Activated naive CD4-positive, alpha-beta T cell treated with anti-CD3 and anti-CD28 coated beads, Interleukin-2, amount 50 U/mL, for 72 hours (primary cell): ENCODE measurements at regions not wholly inside any gene's neighbourhood (a gene's known extent, or its start where the extent isn't known, plus 50 kb on each side); places are given as distances from the start of the nearest gene placed in this dataset.

Experiments
- ATAC-seq, 2 donors: fragments of 150-1000 bp; cut with Tn5 transposase; 2 replicates each; pipeline ENCODE4 v1.10.0; 2021; ENCODE audit warnings: mild to moderate bottlenecking in 2 of 2, moderate library complexity in 2 of 2
- DNase-seq, 2 donors: peaks; one replicate each; pipeline ENCODE4 v3.0.0; 2021 to 2022; ENCODE audit warnings: low spot score in 2 of 2
- H3K27ac Mint-ChIP-seq, 2 donors: one replicate each; pipeline ENCODE4 v1.8.0; 2022; ENCODE audit warnings: mild to moderate bottlenecking in 2 of 2, mixed read lengths in 2 of 2
- H3K36me3 Mint-ChIP-seq, 2 donors: one replicate each; pipeline ENCODE4 v1.8.0; 2022; ENCODE audit warnings: mixed read lengths in 2 of 2
- H3K9me3 Mint-ChIP-seq, 2 donors: one replicate each; pipeline ENCODE4 v1.8.0; 2022; ENCODE audit warnings: mixed read lengths in 2 of 2

GRCh38 chr11:70668204-70669202 is 270.2 kb downstream of the CTTN start:
- H3K9me3 Mint-ChIP-seq = no peaks in the 10 kb centered on the region
- H3K36me3 Mint-ChIP-seq = no peaks in the 10 kb centered on the region
- DNase-seq (no peak), ATAC-seq (no peak)
- H3K27ac Mint-ChIP-seq = no peak overlapping the region

GRCh38 chr11:70669281-70669680 is 271.0 kb downstream of the CTTN start:
- no peaks in the 10 kb centered on the region for H3K36me3 Mint-ChIP-seq
- peaks cover 0 to 4% of the 10 kb centered on the region in 2 donors for H3K9me3 Mint-ChIP-seq
- no peak overlapping the region for H3K27ac Mint-ChIP-seq
- DNase-seq = no peak
- ATAC-seq = no peak

GRCh38 chr11:70669871-70670675 is 271.7 kb downstream of the CTTN start:
- no peak for ATAC-seq
- Mint-ChIP-seq H3K9me3 (peaks cover 0 to 4% of the 10 kb centered on the region in 2 donors), H3K27ac (no peak overlapping the region), H3K36me3 (no peaks in the 10 kb centered on the region)
- DNase-seq = no peak

GRCh38 chr11:70670676-70671034 is 272.3 kb downstream of the CTTN start:
- Mint-ChIP-seq H3K27ac (no peak overlapping the region), H3K36me3 (no peaks in the 10 kb centered on the region), H3K9me3 (peaks cover 0 to 4% of the 10 kb centered on the region in 2 donors)
- DNase-seq (no peak), ATAC-seq (no peak)

- ATAC-seq (no peak), DNase-seq (no peak)
- no peaks in the 10 kb centered on the region for H3K36me3 Mint-ChIP-seq
- H3K9me3 Mint-ChIP-seq = peaks cover 0 to 4% of the 10 kb centered on the region in 2 donors
- H3K27ac Mint-ChIP-seq = no peak overlapping the region
Observed at GRCh38 chr11:70671083-70671482, 272.8 kb downstream of the CTTN start.

- no peak for DNase-seq
- no peak overlapping the region for H3K27ac Mint-ChIP-seq
- ATAC-seq = no peak
- peaks cover 0 to 4% of the 10 kb centered on the region in 2 donors for H3K9me3 Mint-ChIP-seq
- H3K36me3 Mint-ChIP-seq = no peaks in the 10 kb centered on the region
Observed at GRCh38 chr11:70671611-70672010, 273.3 kb downstream of the CTTN start.

GRCh38 chr11:70672991-70673653 is 274.8 kb downstream of the CTTN start:
- H3K36me3 Mint-ChIP-seq = no peaks in the 10 kb centered on the region
- ATAC-seq = no peak
- no peak for DNase-seq
- peaks cover 0 to 4% of the 10 kb centered on the region in 2 donors for H3K9me3 Mint-ChIP-seq
- no peak overlapping the region for H3K27ac Mint-ChIP-seq

GRCh38 chr11:70674605-70675004 is 276.3 kb downstream of the CTTN start:
- Mint-ChIP-seq H3K27ac (no peak overlapping the region), H3K36me3 (no peaks in the 10 kb centered on the region), H3K9me3 (peaks cover 0 to 4% of the 10 kb centered on the region in 2 donors)
- no peak for DNase-seq
- ATAC-seq = no peak

GRCh38 chr11:70675697-70676374 is 277.5 kb downstream of the CTTN start:
- DNase-seq (no peak), ATAC-seq (no peak)
- Mint-ChIP-seq H3K27ac (no peak overlapping the region), H3K9me3 (peaks cover 0 to 4% of the 10 kb centered on the region in 2 donors), H3K36me3 (no peaks in the 10 kb centered on the region)

- no peak for ATAC-seq
- Mint-ChIP-seq H3K36me3 (no peaks in the 10 kb centered on the region), H3K27ac (peak overlapping the region in 1 of 2 donors; percentile 50), H3K9me3 (peaks cover 0 to 4% of the 10 kb centered on the region in 2 donors)
- DNase-seq = no peak
Observed at GRCh38 chr11:70677232-70677916, 279.0 kb downstream of the CTTN start.

- ATAC-seq = no peak
- Mint-ChIP-seq H3K36me3 (no peaks in the 10 kb centered on the region), H3K9me3 (no peaks in the 10 kb centered on the region), H3K27ac (no peak overlapping the region)
- DNase-seq = no peak
Observed at GRCh38 chr11:70678931-70679900, 280.9 kb downstream of the CTTN start.

GRCh38 chr11:70680781-70681281 is 282.5 kb downstream of the CTTN start:
- H3K36me3 Mint-ChIP-seq = no peaks in the 10 kb centered on the region
- peak overlapping the region; percentile 25 to 44 for H3K27ac Mint-ChIP-seq
- H3K9me3 Mint-ChIP-seq = no peaks in the 10 kb centered on the region
- peak in 1 of 2 donors; percentile 64 for DNase-seq
- ATAC-seq = peak; percentile 74 to 87

- H3K9me3 Mint-ChIP-seq = no peaks in the 10 kb centered on the region
- H3K36me3 Mint-ChIP-seq = no peaks in the 10 kb centered on the region
- H3K27ac Mint-ChIP-seq = no peak overlapping the region
- DNase-seq (no peak), ATAC-seq (no peak)
Observed at GRCh38 chr11:70682056-70682455, 283.7 kb downstream of the CTTN start.

- H3K27ac Mint-ChIP-seq = no peak overlapping the region
- no peaks in the 10 kb centered on the region for H3K9me3 Mint-ChIP-seq
Observed at GRCh38 chr11:70682760-70683159, 284.4 kb downstream of the CTTN start.

GRCh38 chr11:70687716-70688115 is 289.4 kb downstream of the CTTN start:
- DNase-seq (no peak), ATAC-seq (no peak)
- no peaks in the 10 kb centered on the region for H3K36me3 Mint-ChIP-seq
- no peak overlapping the region for H3K27ac Mint-ChIP-seq
- peaks cover 5% of the 10 kb centered on the region in 2 donors for H3K9me3 Mint-ChIP-seq

More at GRCh38 chr11:70682760-70683159, 284.4 kb downstream of the CTTN start:
- no peaks in the 10 kb centered on the region for H3K36me3 Mint-ChIP-seq
- no peak for ATAC-seq
- no peak for DNase-seq
